ENCODE measurements at regions not wholly inside any gene's neighbourhood (a gene's known extent, or its start where the extent isn't known, plus 50 kb on each side); places are given as distances from the start of the nearest gene placed in this dataset.

- TF ChIP-seq CTCF (IDR thresholded peaks at IDR 0.05; ENCODE audit: low read depth, low read length), result no peak
- H3K4me3 ChIP-seq (ENCODE audit: low read depth, low read length), result no peak overlapping the region
- peak; percentile 78 for DNase-seq (ENCODE audit: low read depth, low spot score)
- in situ Hi-C loops (cut with HindIII; ENCODE audit: low sequenced_read_pairs), result no loop called here
Measured at GRCh38 chrX:10755439-10756334, 135.3 kb upstream of the MID1 start.

DNA sequence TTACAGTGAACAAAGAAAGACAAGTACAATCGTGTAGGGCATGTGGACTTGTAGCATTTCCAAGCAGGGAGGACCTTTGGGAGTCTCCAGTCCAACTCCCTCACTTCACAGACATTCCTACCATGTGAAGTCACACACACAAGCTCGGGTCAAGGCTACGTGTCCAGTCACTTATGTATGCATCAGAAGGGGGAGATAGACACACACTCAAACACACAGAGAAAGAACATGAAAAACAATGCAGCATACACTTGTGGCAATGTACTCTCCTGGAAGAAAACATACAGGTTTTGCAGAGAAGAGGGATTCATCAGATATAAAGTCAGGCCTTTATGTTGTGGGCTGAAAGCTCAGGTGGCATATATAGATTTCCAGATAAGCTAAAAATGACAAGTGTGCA, 136.1 kb upstream of the MID1 start:
- TF ChIP-seq CTCF (IDR thresholded peaks at IDR 0.05; ENCODE audit: low read depth, low read length), result no peak
- peak; percentile 79 for DNase-seq (ENCODE audit: low read depth, low spot score)
- H3K4me3 ChIP-seq (ENCODE audit: low read depth, low read length), result no peak overlapping the region
- in situ Hi-C loops (cut with HindIII; ENCODE audit: low sequenced_read_pairs), result no loop called here

GRCh38 chrX:10759141-10759799, 138.9 kb upstream of the MID1 start:
- no peak for DNase-seq (ENCODE audit: low read depth, low spot score)
- in situ Hi-C loops (cut with HindIII; ENCODE audit: low sequenced_read_pairs), result no loop called here

GRCh38 chrX:10761447-10761846, 141.1 kb upstream of the MID1 start:
- TF ChIP-seq CTCF (IDR thresholded peaks at IDR 0.05; ENCODE audit: low read depth, low read length), result no peak
- in situ Hi-C loops (cut with HindIII; ENCODE audit: low sequenced_read_pairs), result no loop called here
- H3K4me3 ChIP-seq (ENCODE audit: low read depth, low read length), result no peak overlapping the region
- no peak for DNase-seq (ENCODE audit: low read depth, low spot score)

More at GRCh38 chrX:10759141-10759799, 138.9 kb upstream of the MID1 start:
- no peak for TF ChIP-seq CTCF (IDR thresholded peaks at IDR 0.05; ENCODE audit: low read depth, low read length)
- H3K4me3 ChIP-seq (ENCODE audit: low read depth, low read length), result no peak overlapping the region

- in situ Hi-C loops (cut with HindIII; ENCODE audit: low sequenced_read_pairs), result no loop called here
- H3K4me3 ChIP-seq (ENCODE audit: low read depth, low read length), result no peak overlapping the region
- peak; percentile 37 for DNase-seq (ENCODE audit: low read depth, low spot score)
- peak; percentile 40 for TF ChIP-seq CTCF (IDR thresholded peaks at IDR 0.05; ENCODE audit: low read depth, low read length)
Measured at GRCh38 chrX:10769195-10769594, 148.8 kb upstream of the MID1 start.

DNA sequence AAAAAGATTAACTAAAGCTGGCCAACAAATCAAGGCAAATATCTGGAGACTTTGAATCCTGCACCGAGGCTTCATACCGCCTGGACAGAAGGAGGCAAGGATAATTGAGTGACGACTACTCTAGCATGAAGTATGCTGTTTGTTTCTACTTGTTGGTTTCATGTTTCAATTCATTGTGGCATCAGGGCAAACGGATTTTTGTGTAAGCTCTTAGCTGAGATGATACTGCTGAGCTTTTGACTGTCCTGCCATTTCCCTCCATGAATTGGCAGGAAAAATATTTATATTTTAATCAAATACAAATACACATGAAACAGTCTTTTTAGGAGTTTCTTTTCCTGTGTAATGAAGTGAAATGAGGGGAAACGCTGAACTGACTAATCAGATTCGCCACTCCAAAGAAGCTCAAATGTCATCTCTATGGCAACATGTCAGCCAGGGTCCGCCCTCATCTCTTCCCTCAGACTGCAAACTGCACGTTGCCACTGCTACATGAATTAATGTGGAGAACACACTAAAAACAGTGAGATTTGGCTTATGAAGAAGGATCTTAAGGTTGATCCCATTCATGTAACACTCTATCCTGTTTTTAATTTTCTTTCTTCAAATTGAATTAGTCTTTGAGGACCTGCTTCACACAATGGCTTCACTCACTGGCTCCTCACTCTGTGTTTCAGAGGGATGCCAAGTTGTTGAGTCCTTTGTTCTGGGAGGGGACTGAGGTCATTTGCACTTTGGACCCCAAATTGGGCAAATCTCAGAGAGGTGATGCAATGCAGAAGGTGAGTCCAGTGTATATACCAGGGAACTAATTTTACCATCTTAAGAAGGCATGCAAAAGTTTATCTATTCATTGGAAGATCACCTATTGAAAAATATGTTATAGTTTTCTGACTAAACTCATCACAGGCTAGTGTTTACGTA, 149.6 kb upstream of the MID1 start:
- DNase-seq (ENCODE audit: low read depth, low spot score), result peak; percentile 51
- peak overlapping the region; percentile 4 for H3K4me3 ChIP-seq (ENCODE audit: low read depth, low read length)
- no peak for TF ChIP-seq CTCF (IDR thresholded peaks at IDR 0.05; ENCODE audit: low read depth, low read length)
- in situ Hi-C loops (cut with HindIII; ENCODE audit: low sequenced_read_pairs), result no loop called here
